Upper lobe of left lung (tissue), 6 donors: ENCODE measurements at regions not wholly inside any gene's neighbourhood (a gene's known extent, or its start where the extent isn't known, plus 50 kb on each side); places are given as distances from the start of the nearest gene placed in this dataset.

Experiments
- ATAC-seq, 2 donors: fragments of 200-7000 bp; cut with Tn5 transposase; one replicate each; pipeline ENCODE4 v1.9.1; 2022; ENCODE audit warnings: mild to moderate bottlenecking in 2 of 2, moderate library complexity in 2 of 2; ENCODE audit not compliant: low FRiP score in 2 of 2
- DNase-seq, 2 donors: peaks; one replicate each; pipeline ENCODE4 v3.0.0-alpha.2; 2019 to 2020
- H3K27ac ChIP-seq, 4 donors: fragments of 200-600 bp; sonication (generic); one replicate each; pipeline ENCODE4 v1.5.1; 2016 to 2019
- H3K27me3 ChIP-seq, 4 donors: fragments of 200-600 bp; sonication (generic); one replicate each; pipeline ENCODE4 v1.5.1; 2017 to 2019
- H3K36me3 ChIP-seq, 4 donors: fragments of 200-600 bp; sonication (generic); one replicate each; pipeline ENCODE4 v1.5.1; 2016 to 2019
- H3K4me1 ChIP-seq, 4 donors: fragments of 200-600 bp; sonication (generic); one replicate each; pipeline ENCODE4 v1.5.1; 2018 to 2019
- H3K4me3 ChIP-seq, 4 donors: fragments of 200-600 bp; sonication (generic); one replicate each; pipeline ENCODE4 v1.5.1; 2017 to 2019; ENCODE audit warnings: mild to moderate bottlenecking in 2 of 4, moderate library complexity in 1 of 4
- H3K9me3 ChIP-seq, 4 donors: fragments of 200-600 bp; sonication (generic); one replicate each; pipeline ENCODE4 v1.5.1; 2018 to 2019
- EP300 ChIP-seq, 4 donors: sonication (generic); formaldehyde crosslinking; IDR thresholded peaks; one replicate each; pipeline ENCODE4 v1.5.1; 2017; ENCODE audit warnings: antibody characterized with exemption in 4 of 4, control low read depth in 2 of 4
- POLR2A ChIP-seq, 4 donors: fragments of 450-650 bp; IDR thresholded peaks; one replicate each; pipeline ENCODE4 v1.5.1; 2016 to 2017; ENCODE audit warnings: antibody characterized with exemption in 4 of 4, mild to moderate bottlenecking in 2 of 4
- POLR2AphosphoS5 ChIP-seq, 2 donors: sonication (generic); formaldehyde crosslinking; IDR thresholded peaks; one replicate each; pipeline ENCODE4 v1.5.1; 2017; ENCODE audit warnings: antibody characterized with exemption in 2 of 2
- WGBS, 2 donors: methylation state at CpG; one replicate each; pipeline ENCODE4 v1.1.5; 2017 to 2018; 5-methylcytosine and 5-hydroxymethylcytosine counted together
- TF ChIP-seq, protein P1 (sequence below), 6 experiments: fragments of 450-650 bp in 4 of 6; fragments of 200-600 bp in 2 of 6; sonication (generic) in 2 of 6; IDR thresholded peaks; one replicate each; pipeline ENCODE4 v1.5.1; 2016 to 2019; ENCODE audit warnings: antibody characterized with exemption in 6 of 6
- donor health status: DM: no; HTN: no; CAD: no; lungs with moderate emphysema.
- donor health status: DM: no; HTN: yes; CAD: no; lungs with severe emphysema.

DNA sequence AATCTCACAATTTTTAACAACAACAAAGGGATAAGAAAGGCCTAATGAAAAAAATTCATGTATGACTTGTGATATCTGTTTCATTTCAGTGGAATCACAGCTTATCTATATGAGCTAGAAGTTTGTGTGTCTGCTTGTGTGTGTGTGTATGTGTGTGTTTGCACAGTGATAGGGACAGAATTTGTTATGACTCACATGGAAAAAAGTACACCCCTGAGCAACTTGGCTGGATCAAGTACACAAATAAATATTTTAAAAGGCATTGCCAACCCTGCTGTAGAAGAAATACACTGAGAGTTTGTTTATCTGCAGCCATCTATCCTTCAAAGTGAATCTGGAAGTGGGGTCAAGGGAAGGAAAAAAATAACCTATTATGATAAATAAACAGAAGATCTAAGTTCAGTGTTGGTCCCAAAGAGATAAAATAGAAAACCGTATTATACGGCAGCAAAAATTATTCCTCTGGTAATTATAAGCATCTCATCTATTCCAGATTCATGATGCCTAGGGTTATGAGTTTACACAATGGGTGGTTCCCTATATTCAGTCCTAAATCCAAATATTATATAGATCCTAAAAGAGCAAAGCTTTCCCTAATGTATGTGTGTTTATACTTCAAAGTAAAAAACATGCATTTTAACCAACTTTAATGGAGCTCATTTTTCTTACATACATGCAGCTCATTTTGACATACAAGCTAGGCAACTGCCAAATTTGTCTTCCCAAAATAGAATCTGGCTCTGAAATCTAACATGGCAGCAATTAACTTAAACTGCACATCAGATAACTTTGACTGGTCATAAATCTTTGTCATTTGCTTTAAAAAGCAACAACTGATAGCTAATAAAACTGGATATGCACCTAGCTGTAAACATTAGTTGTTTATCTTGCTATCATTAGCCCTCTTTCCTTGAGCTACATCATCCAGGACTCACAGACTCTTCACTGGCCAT lies 420.6 kb downstream of the IRS1 start:
- Histone ChIP-seq H3K4me3 (no peak overlapping the region), H3K4me1 (no peaks in the 10 kb centered on the region), H3K36me3 (no peaks in the 10 kb centered on the region), H3K27ac (no peak overlapping the region), H3K9me3 (no peaks in the 10 kb centered on the region), H3K27me3 (no peaks in the 10 kb centered on the region)
- TF ChIP-seq POLR2AphosphoS5 (IDR thresholded peaks at IDR 0.05) (no peak), POLR2A (IDR thresholded peaks at IDR 0.05) (no peak), EP300 (IDR thresholded peaks at IDR 0.05) (no peak)
- TF ChIP-seq, protein P1, sequence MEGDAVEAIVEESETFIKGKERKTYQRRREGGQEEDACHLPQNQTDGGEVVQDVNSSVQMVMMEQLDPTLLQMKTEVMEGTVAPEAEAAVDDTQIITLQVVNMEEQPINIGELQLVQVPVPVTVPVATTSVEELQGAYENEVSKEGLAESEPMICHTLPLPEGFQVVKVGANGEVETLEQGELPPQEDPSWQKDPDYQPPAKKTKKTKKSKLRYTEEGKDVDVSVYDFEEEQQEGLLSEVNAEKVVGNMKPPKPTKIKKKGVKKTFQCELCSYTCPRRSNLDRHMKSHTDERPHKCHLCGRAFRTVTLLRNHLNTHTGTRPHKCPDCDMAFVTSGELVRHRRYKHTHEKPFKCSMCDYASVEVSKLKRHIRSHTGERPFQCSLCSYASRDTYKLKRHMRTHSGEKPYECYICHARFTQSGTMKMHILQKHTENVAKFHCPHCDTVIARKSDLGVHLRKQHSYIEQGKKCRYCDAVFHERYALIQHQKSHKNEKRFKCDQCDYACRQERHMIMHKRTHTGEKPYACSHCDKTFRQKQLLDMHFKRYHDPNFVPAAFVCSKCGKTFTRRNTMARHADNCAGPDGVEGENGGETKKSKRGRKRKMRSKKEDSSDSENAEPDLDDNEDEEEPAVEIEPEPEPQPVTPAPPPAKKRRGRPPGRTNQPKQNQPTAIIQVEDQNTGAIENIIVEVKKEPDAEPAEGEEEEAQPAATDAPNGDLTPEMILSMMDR (IDR thresholded peaks at IDR 0.05): no peak
- DNase-seq (no peak), ATAC-seq (no peak)
- WGBS, 2 donors: 54 to 69% methylated on average over 2 of the region's 2 CpGs

DNA sequence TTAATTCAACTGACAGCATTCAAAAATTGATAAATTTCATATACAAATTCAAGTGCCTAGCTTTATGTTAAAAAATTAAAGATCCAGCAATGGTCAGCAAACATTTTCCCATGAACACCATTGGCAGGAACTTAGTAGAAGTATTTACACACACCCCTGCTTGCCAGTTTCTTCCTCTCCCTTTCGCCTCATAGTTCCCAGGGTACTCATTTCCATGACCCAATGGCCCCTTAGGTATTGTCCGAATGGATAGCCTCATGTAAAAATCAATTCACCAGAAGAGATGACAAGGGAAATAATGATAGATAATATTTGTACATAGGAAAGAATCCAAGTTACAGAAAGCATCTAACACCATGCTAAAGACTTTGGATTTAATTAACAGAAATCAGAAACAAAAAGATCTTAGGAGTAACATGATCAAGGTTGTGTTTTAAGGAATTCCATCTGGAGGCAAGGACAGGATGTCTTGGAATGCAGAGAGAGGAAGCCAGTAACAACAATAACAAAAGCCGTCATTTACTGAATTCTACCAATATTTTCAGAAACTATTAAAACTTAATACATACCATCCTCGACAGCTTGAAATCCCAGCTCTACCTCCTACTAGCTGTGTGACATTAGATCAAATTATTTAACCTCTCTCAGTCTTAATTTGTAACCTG lies 423.0 kb downstream of the IRS1 start:
- ATAC-seq: no peak

DNA sequence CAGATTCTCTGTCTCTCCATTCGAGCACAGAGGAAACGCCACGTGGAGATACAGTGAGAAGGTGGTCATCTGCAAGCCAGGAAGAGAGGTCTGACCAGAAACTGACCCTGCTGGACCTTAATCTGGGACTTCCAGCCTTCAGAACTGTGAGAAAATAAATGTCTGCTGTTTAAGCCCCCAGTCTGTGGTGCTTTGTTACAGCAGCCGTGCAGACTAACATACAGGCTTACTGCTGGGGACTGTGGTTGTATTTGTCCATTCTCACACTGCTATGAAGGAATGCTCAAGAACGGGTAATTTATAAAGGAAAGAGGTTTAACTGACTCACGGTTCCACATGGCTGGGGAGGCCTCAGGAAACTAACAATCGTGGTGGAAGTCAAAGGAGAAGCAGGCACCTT lies 432.7 kb downstream of the IRS1 start:
- no peaks in the 10 kb centered on the region for H3K9me3 ChIP-seq
- TF ChIP-seq, protein P1 (IDR thresholded peaks at IDR 0.05): no peak
- TF ChIP-seq POLR2A (IDR thresholded peaks at IDR 0.05) (no peak), POLR2AphosphoS5 (IDR thresholded peaks at IDR 0.05) (no peak)
- no peaks in the 10 kb centered on the region for H3K4me1 ChIP-seq
- no peak for DNase-seq
- WGBS, 2 donors: 76 to 80% methylated on average over 7 of the region's 7 CpGs
- H3K27ac ChIP-seq: no peak overlapping the region
- no peaks in the 10 kb centered on the region for H3K36me3 ChIP-seq
- no peak overlapping the region for H3K4me3 ChIP-seq
- no peaks in the 10 kb centered on the region for H3K27me3 ChIP-seq
- ATAC-seq: no peak

More for the DNA sequence above, 423.0 kb downstream of the IRS1 start:
- TF ChIP-seq POLR2A (IDR thresholded peaks at IDR 0.05) (no peak), POLR2AphosphoS5 (IDR thresholded peaks at IDR 0.05) (no peak), EP300 (IDR thresholded peaks at IDR 0.05) (no peak)
- TF ChIP-seq, protein P1 (IDR thresholded peaks at IDR 0.05): no peak
- Histone ChIP-seq H3K36me3 (no peaks in the 10 kb centered on the region), H3K9me3 (no peaks in the 10 kb centered on the region), H3K4me3 (no peak overlapping the region), H3K27me3 (no peaks in the 10 kb centered on the region), H3K27ac (no peak overlapping the region), H3K4me1 (no peaks in the 10 kb centered on the region)
- DNase-seq: no peak
- 47 to 49% methylated on average over 4 of the region's 4 CpGs for WGBS, 2 donors

DNA sequence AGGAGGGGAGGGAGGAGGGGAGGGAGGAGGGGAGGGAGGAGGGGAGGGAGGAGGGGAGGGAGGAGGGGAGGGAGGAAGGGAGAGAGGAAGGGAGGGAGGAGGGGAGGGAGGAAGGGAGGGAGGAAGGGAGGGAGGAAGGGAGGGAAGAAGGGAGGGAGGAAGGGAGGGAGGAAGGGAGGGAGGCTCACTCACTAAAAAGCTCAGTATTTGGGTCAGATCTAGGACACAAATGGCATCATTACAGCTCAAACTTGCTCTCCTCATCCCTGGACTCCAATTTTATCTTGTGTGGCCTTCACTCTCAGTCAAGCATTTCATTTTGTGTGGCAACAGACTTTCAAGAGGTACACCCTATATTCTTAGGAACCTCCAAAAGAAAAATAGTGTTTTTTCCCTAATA lies 435.4 kb downstream of the IRS1 start:
- Histone ChIP-seq H3K27ac (no peak overlapping the region), H3K27me3 (no peaks in the 10 kb centered on the region), H3K9me3 (no peaks in the 10 kb centered on the region), H3K4me3 (no peak overlapping the region), H3K36me3 (no peaks in the 10 kb centered on the region), H3K4me1 (no peaks in the 10 kb centered on the region)
- TF ChIP-seq, protein P1 (IDR thresholded peaks at IDR 0.05): no peak
- no peak for TF ChIP-seq POLR2A (IDR thresholded peaks at IDR 0.05)
- ATAC-seq (no peak), DNase-seq (no peak)
